HL-60 (cell line): ENCODE measurements at regions not wholly inside any gene's neighbourhood (a gene's known extent, or its start where the extent isn't known, plus 50 kb on each side); places are given as distances from the start of the nearest gene placed in this dataset.

Experiments
- DNase-seq, 2 experiments: peaks; one replicate each; pipeline ENCODE4 v3.0.0-alpha.2; 2010 to 2020; ENCODE audit warnings: low read depth in 1 of 2, low spot score in 1 of 2
- H3K27ac ChIP-seq: fragments of 250-450 bp; sonication (Bioruptor Pico); replicated peaks from 2 replicates; pipeline ENCODE4 v1.5.1; 2020; ENCODE audit warnings: mild to moderate bottlenecking, moderate library complexity
- H3K27me3 ChIP-seq: fragments of 250-450 bp; sonication (Bioruptor Pico); 2 replicates; pipeline ENCODE4 v1.5.1; 2021; ENCODE audit warnings: mild to moderate bottlenecking, moderate library complexity; ENCODE audit not compliant: insufficient read depth, poor library complexity, severe bottlenecking
- H3K4me3 ChIP-seq: replicated peaks from 2 replicates; pipeline ENCODE4 v1.5.1; 2011; ENCODE audit warnings: mild to moderate bottlenecking, control low read depth, low read length; ENCODE audit not compliant: insufficient read depth
- CTCF ChIP-seq: IDR thresholded peaks from one replicate; pipeline ENCODE4 v1.5.1; 2011; ENCODE audit warnings: low read length, control low read depth, inconsistent platforms; ENCODE audit not compliant: insufficient read depth
- GABPA ChIP-seq: IDR thresholded peaks from 2 replicates; pipeline ENCODE4 v1.6.1; 2012; ENCODE audit warnings: low read depth
- POLR2AphosphoS5 ChIP-seq: IDR thresholded peaks from 2 replicates; pipeline ENCODE4 v1.6.1; 2012; ENCODE audit warnings: low read depth
- SPI1 ChIP-seq: IDR thresholded peaks from 2 replicates; pipeline ENCODE4 v1.6.1; 2012; ENCODE audit warnings: low read depth, mild to moderate bottlenecking, borderline replicate concordance
- TF ChIP-seq, protein P1 (sequence below): IDR thresholded peaks from 2 replicates; pipeline ENCODE4 v1.6.1; 2012; ENCODE audit warnings: low read depth; ENCODE audit not compliant: insufficient replicate concordance

GRCh38 chr11:116364348-116364747, 408.4 kb downstream of the BUD13 start:
- H3K27me3 ChIP-seq: no peaks in the 10 kb centered on the region
- no peak overlapping the region for H3K4me3 ChIP-seq
- no peak overlapping the region for H3K27ac ChIP-seq
- TF ChIP-seq GABPA (no peak), CTCF (no peak), POLR2AphosphoS5 (no peak), SPI1 (no peak)
- TF ChIP-seq, protein P1, sequence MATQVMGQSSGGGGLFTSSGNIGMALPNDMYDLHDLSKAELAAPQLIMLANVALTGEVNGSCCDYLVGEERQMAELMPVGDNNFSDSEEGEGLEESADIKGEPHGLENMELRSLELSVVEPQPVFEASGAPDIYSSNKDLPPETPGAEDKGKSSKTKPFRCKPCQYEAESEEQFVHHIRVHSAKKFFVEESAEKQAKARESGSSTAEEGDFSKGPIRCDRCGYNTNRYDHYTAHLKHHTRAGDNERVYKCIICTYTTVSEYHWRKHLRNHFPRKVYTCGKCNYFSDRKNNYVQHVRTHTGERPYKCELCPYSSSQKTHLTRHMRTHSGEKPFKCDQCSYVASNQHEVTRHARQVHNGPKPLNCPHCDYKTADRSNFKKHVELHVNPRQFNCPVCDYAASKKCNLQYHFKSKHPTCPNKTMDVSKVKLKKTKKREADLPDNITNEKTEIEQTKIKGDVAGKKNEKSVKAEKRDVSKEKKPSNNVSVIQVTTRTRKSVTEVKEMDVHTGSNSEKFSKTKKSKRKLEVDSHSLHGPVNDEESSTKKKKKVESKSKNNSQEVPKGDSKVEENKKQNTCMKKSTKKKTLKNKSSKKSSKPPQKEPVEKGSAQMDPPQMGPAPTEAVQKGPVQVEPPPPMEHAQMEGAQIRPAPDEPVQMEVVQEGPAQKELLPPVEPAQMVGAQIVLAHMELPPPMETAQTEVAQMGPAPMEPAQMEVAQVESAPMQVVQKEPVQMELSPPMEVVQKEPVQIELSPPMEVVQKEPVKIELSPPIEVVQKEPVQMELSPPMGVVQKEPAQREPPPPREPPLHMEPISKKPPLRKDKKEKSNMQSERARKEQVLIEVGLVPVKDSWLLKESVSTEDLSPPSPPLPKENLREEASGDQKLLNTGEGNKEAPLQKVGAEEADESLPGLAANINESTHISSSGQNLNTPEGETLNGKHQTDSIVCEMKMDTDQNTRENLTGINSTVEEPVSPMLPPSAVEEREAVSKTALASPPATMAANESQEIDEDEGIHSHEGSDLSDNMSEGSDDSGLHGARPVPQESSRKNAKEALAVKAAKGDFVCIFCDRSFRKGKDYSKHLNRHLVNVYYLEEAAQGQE: no peak
- no peak for DNase-seq

GRCh38 chr11:116360221-116360941, 412.4 kb downstream of the BUD13 start:
- peaks cover 2% of the 10 kb centered on the region for H3K27me3 ChIP-seq
- DNase-seq: no peak
- H3K4me3 ChIP-seq: no peak overlapping the region
- H3K27ac ChIP-seq: no peak overlapping the region
- TF ChIP-seq GABPA: no peak
- TF ChIP-seq, protein P1: no peak
- no peak for TF ChIP-seq SPI1

- Histone ChIP-seq H3K27ac (no peak overlapping the region), H3K4me3 (no peak overlapping the region), H3K27me3 (peaks cover 2% of the 10 kb centered on the region)
- DNase-seq: no peak
- TF ChIP-seq SPI1 (no peak), CTCF (no peak)
- TF ChIP-seq, protein P1: no peak
These were observed 414.8 kb downstream of the BUD13 start for GRCh38 chr11:116357784-116358544.
